ENCODE measurements at regions not wholly inside any gene's neighbourhood (a gene's known extent, or its start where the extent isn't known, plus 50 kb on each side); places are given as distances from the start of the nearest gene placed in this dataset.

- H3K36me3 ChIP-seq (ENCODE audit: control insufficient read depth, insufficient read depth, low read length) = no peaks in the 10 kb centered on the region
- no peaks in the 10 kb centered on the region for H3K4me1 ChIP-seq
- H3K9ac ChIP-seq = no peak overlapping the region
- no peaks in the 10 kb centered on the region for H3K79me2 ChIP-seq
- H2AFZ ChIP-seq = no peak overlapping the region
- H3K4me3 ChIP-seq (ENCODE audit: low read depth, low read length) = no peak overlapping the region
- H3K27me3 ChIP-seq (ENCODE audit: control insufficient read depth, insufficient read depth, low read length) = no peaks in the 10 kb centered on the region
- no peak for TF ChIP-seq CTCF (IDR thresholded peaks at IDR 0.05)
- H3K9me3 ChIP-seq (ENCODE audit: control insufficient read depth, low read length) = no peaks in the 10 kb centered on the region
- H3K4me2 ChIP-seq (ENCODE audit: low read length) = no peak overlapping the region
- H3K27ac ChIP-seq = no peak overlapping the region
Measured at GRCh38 chr1:239872626-239873025, 219.1 kb upstream of the FMN2 start.

GRCh38 chr1:239874831-239875230 is 216.9 kb upstream of the FMN2 start:
- no peaks in the 10 kb centered on the region for H3K79me2 ChIP-seq
- no peak overlapping the region for H2AFZ ChIP-seq
- no peaks in the 10 kb centered on the region for H3K27me3 ChIP-seq (ENCODE audit: control insufficient read depth, insufficient read depth, low read length)
- no peaks in the 10 kb centered on the region for H3K4me1 ChIP-seq
- H3K36me3 ChIP-seq (ENCODE audit: control insufficient read depth, insufficient read depth, low read length) = no peaks in the 10 kb centered on the region
- no peaks in the 10 kb centered on the region for H3K9me3 ChIP-seq (ENCODE audit: control insufficient read depth, low read length)
- no peak for TF ChIP-seq CTCF (IDR thresholded peaks at IDR 0.05)
- no peak overlapping the region for H3K4me2 ChIP-seq (ENCODE audit: low read length)
- no peak overlapping the region for H3K27ac ChIP-seq
- H3K4me3 ChIP-seq (ENCODE audit: low read depth, low read length) = no peak overlapping the region
- no peak overlapping the region for H3K9ac ChIP-seq

GRCh38 chr1:239879321-239880170 is 212.1 kb upstream of the FMN2 start:
- H3K4me2 ChIP-seq (ENCODE audit: low read length) = no peak overlapping the region
- no peaks in the 10 kb centered on the region for H3K4me1 ChIP-seq
- TF ChIP-seq CTCF (IDR thresholded peaks at IDR 0.05) = no peak

GRCh38 chr1:239882967-239883366 is 208.7 kb upstream of the FMN2 start:
- Histone ChIP-seq H3K4me3 (ENCODE audit: low read depth, low read length) (no peak overlapping the region), H3K9me3 (ENCODE audit: control insufficient read depth, low read length) (no peaks in the 10 kb centered on the region), H3K4me2 (ENCODE audit: low read length) (no peak overlapping the region), H2AFZ (no peak overlapping the region), H3K9ac (no peak overlapping the region), H3K79me2 (no peaks in the 10 kb centered on the region), H3K27me3 (ENCODE audit: control insufficient read depth, insufficient read depth, low read length) (no peaks in the 10 kb centered on the region), H3K27ac (no peak overlapping the region), H3K4me1 (no peaks in the 10 kb centered on the region), H3K36me3 (ENCODE audit: control insufficient read depth, insufficient read depth, low read length) (no peaks in the 10 kb centered on the region)
- no peak for TF ChIP-seq CTCF (IDR thresholded peaks at IDR 0.05)

More at GRCh38 chr1:239879321-239880170, 212.1 kb upstream of the FMN2 start:
- Histone ChIP-seq H3K27me3 (ENCODE audit: control insufficient read depth, insufficient read depth, low read length) (no peaks in the 10 kb centered on the region), H3K9ac (no peak overlapping the region), H3K79me2 (no peaks in the 10 kb centered on the region), H3K4me3 (ENCODE audit: low read depth, low read length) (no peak overlapping the region), H3K36me3 (ENCODE audit: control insufficient read depth, insufficient read depth, low read length) (no peaks in the 10 kb centered on the region), H3K27ac (no peak overlapping the region), H3K9me3 (ENCODE audit: control insufficient read depth, low read length) (no peaks in the 10 kb centered on the region), H2AFZ (no peak overlapping the region)

- no peaks in the 10 kb centered on the region for H3K27me3 ChIP-seq (ENCODE audit: control insufficient read depth, insufficient read depth, low read length)
- H3K4me2 ChIP-seq (ENCODE audit: low read length) = no peak overlapping the region
- no peaks in the 10 kb centered on the region for H3K4me1 ChIP-seq
- no peaks in the 10 kb centered on the region for H3K9me3 ChIP-seq (ENCODE audit: control insufficient read depth, low read length)
- H3K4me3 ChIP-seq (ENCODE audit: low read depth, low read length) = no peak overlapping the region
- H3K27ac ChIP-seq = no peak overlapping the region
- H3K79me2 ChIP-seq = no peaks in the 10 kb centered on the region
- no peaks in the 10 kb centered on the region for H3K36me3 ChIP-seq (ENCODE audit: control insufficient read depth, insufficient read depth, low read length)
- H3K9ac ChIP-seq = no peak overlapping the region
- H2AFZ ChIP-seq = no peak overlapping the region
- no peak for TF ChIP-seq CTCF (IDR thresholded peaks at IDR 0.05)
Measured at GRCh38 chr1:239884796-239885195, 206.9 kb upstream of the FMN2 start.
